ENCODE measurements at regions not wholly inside any gene's neighbourhood (a gene's known extent, or its start where the extent isn't known, plus 50 kb on each side); places are given as distances from the start of the nearest gene placed in this dataset.

GRCh38 chr13:106153876-106154275 is 381.6 kb downstream of the EFNB2 start:
- TF ChIP-seq EZH2phosphoT487 (IDR thresholded peaks at IDR 0.05; ENCODE audit: unreplicated experiment) (no peak), CTCF (conservative IDR thresholded peaks at IDR 0.05; ENCODE audit: low read depth in 2 of 2) (no peak), EZH2 (IDR thresholded peaks at IDR 0.05; ENCODE audit: low read depth, unreplicated experiment) (no peak), ZNF331 (CRISPR knock-in tag; IDR thresholded peaks at IDR 0.05; ENCODE audit: low read depth) (no peak), CREB1 (CRISPR knock-in tag; IDR thresholded peaks at IDR 0.05; ENCODE audit: low read depth) (no peak)

All from GM23338 (cell line).